GM12891 (cell line): ENCODE measurements at regions not wholly inside any gene's neighbourhood (a gene's known extent, or its start where the extent isn't known, plus 50 kb on each side); places are given as distances from the start of the nearest gene placed in this dataset.

Experiments
- DNase-seq: peaks from one replicate; pipeline ENCODE4 v3.0.0; 2011; ENCODE audit warnings: low spot score; ENCODE audit not compliant: insufficient read length
- FAIRE-seq: peaks from 2 replicates; lab custom pipeline; 2011; peaks lifted over from hg19 to GRCh38; lab: Jason Lieb, UNC
- PAX5 ChIP-seq: IDR thresholded peaks from 2 replicates; pipeline ENCODE4 v1.6.1; 2011; ENCODE audit warnings: low read length, moderate library complexity, mild to moderate bottlenecking; ENCODE audit not compliant: insufficient read depth, severe bottlenecking
- POLR2A ChIP-seq: IDR thresholded peaks from 2 replicates; pipeline ENCODE4 v1.6.1; 2011; ENCODE audit warnings: low read depth, low read length, control low read depth
- POLR2AphosphoS5 ChIP-seq: IDR thresholded peaks from 2 replicates; pipeline ENCODE4 v1.6.1; 2011; ENCODE audit warnings: low read depth, low read length, control low read depth
- POU2F2 ChIP-seq: IDR thresholded peaks from 2 replicates; pipeline ENCODE4 v1.6.1; 2011; ENCODE audit warnings: low read depth, mild to moderate bottlenecking, control low read depth, low read length, moderate library complexity
- SPI1 ChIP-seq: IDR thresholded peaks from 2 replicates; pipeline ENCODE4 v1.6.1; 2011; ENCODE audit warnings: low read depth, low read length, control low read depth
- TAF1 ChIP-seq: IDR thresholded peaks from 2 replicates; pipeline ENCODE4 v1.6.1; 2011; ENCODE audit warnings: low read depth, low read length, control low read depth

- DNase-seq, result no peak
- TF ChIP-seq PAX5 (no peak), TAF1 (no peak), SPI1 (no peak), POU2F2 (no peak), POLR2AphosphoS5 (no peak), POLR2A (no peak)
- no peak for FAIRE-seq
These were observed 833.0 kb upstream of the COX7C start for GRCh38 chr5:85784746-85785145.

- DNase-seq (no peak), FAIRE-seq (no peak)
- TF ChIP-seq POLR2A, result no peak
- TF ChIP-seq SPI1, result no peak
- no peak for TF ChIP-seq POU2F2
- no peak for TF ChIP-seq TAF1
- TF ChIP-seq POLR2AphosphoS5, result no peak
- TF ChIP-seq PAX5, result no peak
These were observed 804.6 kb upstream of the COX7C start for GRCh38 chr5:85813146-85813545.

DNA sequence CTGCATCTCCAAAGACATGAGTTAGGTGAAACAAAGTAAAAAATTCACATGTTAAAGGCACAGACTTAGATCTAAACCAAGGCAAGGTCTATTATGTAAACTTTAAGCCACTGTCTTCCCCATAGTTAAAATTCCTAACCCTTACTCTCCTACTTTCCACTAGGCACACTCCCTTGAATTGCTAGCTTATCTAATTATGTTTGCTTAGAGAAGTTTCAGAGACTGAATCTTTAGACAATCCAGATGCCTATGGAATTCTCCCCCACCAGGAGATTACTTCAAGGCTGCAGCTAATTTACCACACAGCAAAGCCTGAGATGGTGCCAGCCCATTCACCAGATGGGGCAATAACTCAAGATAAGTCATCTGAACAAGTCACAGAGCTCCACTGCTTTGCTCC, 803.1 kb upstream of the COX7C start:
- DNase-seq (no peak), FAIRE-seq (no peak)
- TF ChIP-seq TAF1, result no peak
- no peak for TF ChIP-seq PAX5
- TF ChIP-seq POLR2A, result no peak
- TF ChIP-seq POU2F2, result no peak
- no peak for TF ChIP-seq SPI1
- TF ChIP-seq POLR2AphosphoS5, result no peak

DNA sequence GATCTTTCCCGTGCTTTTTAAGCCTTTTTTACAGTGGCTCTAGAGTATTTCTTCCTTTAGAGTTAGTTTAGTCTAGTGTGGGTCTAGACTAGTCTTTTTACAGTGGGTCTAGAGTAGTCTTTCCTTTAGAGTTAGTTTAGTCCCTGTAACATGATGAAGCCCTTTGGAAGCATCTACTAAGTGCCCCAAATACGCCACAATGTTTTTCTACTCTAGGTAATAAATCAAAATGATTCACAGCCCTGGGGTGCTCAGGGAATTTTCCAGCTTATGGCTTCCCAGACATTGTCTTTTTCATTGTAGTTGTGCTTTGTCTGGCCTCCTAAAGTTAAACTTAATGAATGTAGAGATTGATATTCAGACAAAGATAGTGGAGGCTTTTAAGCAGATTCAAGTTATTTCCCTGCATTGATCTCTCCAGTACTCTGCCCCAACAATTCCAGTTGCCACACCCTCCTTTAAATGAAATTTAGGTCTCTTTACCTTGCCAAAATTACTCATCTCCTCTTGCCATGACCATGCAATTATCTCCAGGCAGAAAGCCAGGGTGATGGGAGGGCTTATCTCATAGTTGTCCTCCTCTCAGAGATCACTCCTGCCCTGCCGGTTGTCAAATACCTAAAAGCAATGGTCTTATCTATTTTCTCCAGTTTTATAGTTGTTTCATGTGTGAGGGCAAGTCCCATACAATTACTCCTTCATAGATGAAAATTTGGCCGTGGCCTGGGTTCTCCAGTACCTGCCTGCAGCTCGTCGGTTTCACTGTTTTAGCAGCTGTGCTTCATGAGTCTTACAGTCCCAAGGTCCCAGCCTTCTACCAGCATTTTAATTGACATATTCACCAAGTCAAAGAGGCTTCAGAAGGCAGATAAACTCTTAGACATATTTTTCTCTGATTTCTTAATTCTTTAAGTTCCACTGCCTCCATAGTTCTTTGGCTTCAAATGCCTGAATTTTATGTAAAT, 794.0 kb upstream of the COX7C start:
- no peak for FAIRE-seq
- no peak for DNase-seq
- TF ChIP-seq TAF1 (no peak), POLR2AphosphoS5 (no peak), PAX5 (no peak), SPI1 (no peak), POLR2A (no peak), POU2F2 (no peak)

- DNase-seq (no peak), FAIRE-seq (no peak)
- TF ChIP-seq POLR2A (no peak), POLR2AphosphoS5 (no peak), POU2F2 (no peak), PAX5 (no peak), TAF1 (no peak), SPI1 (no peak)
These were observed 779.0 kb upstream of the COX7C start for GRCh38 chr5:85838781-85839180.

DNA sequence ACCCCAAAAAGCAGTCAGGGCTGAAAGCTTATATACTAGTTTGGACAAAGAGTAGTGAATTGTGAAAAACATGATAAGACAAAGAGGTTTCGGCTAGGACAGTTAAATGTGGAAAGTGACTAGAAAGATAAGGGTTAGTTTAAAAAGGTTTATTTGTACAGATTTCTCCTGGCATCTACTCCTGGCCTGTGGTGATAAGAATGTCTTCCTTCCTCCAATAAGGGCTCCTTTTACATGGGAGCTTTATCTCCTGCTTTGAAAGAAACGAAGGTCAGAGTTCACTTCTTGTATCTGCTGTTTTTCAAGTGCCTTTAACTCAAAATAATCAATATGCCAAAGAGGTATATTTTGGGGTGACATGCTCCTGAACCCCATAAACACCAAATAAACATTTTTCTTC, 776.1 kb upstream of the COX7C start:
- no peak for TF ChIP-seq TAF1
- no peak for TF ChIP-seq POLR2A
- TF ChIP-seq POU2F2, result no peak
- TF ChIP-seq POLR2AphosphoS5, result no peak
- no peak for TF ChIP-seq SPI1
- no peak for DNase-seq
- no peak for FAIRE-seq

DNA sequence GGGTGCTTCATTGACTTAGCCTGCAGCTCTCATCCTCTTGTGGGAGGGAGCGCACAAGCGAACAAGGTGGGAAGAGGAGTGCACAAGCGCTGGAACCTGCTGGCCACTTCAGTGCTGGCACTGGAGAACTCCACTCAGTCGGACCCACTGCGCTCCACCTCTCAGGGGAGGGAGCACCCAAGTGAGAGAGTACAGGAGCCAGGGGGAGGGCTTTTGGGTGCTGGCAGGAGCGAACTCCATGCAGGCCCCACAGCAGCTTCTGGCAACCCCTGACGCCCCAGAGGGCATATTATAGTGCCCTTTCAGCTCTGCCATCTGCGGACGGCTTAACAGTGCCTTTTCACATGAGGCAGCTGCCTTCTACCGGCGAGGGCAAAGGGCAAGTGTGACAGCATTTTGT, 774.2 kb upstream of the COX7C start:
- DNase-seq (no peak), FAIRE-seq (no peak)
- no peak for TF ChIP-seq PAX5
- no peak for TF ChIP-seq POLR2A
- no peak for TF ChIP-seq SPI1
- no peak for TF ChIP-seq POLR2AphosphoS5
- no peak for TF ChIP-seq TAF1
- TF ChIP-seq POU2F2, result no peak

GRCh38 chr5:85849411-85849810, 768.3 kb upstream of the COX7C start:
- TF ChIP-seq POLR2A, result no peak
- TF ChIP-seq SPI1, result no peak
- no peak for TF ChIP-seq POU2F2
- no peak for TF ChIP-seq PAX5
- no peak for TF ChIP-seq TAF1
- no peak for TF ChIP-seq POLR2AphosphoS5
- FAIRE-seq (no peak), DNase-seq (no peak)

DNA sequence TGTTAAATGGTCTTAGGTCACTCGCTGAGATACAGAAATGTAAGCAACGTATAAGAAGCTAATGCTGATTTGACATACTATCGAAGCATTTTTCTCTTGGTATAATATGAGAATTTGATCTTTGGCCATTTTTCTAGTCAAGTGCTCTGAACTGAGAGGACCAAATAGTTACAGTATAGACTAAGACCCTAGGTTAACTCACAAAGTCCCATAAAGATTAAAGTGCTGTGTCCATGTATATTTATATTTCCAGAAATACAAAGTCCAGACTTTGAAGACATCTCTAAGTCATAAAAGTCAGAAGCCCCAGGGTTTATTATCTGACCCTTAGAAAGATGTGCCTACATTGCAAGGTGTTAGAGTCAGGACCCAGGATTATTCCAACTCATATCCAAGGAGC, 752.4 kb upstream of the COX7C start:
- FAIRE-seq (no peak), DNase-seq (no peak)
- TF ChIP-seq POLR2A, result no peak
- no peak for TF ChIP-seq PAX5
- no peak for TF ChIP-seq SPI1
- no peak for TF ChIP-seq TAF1

DNA sequence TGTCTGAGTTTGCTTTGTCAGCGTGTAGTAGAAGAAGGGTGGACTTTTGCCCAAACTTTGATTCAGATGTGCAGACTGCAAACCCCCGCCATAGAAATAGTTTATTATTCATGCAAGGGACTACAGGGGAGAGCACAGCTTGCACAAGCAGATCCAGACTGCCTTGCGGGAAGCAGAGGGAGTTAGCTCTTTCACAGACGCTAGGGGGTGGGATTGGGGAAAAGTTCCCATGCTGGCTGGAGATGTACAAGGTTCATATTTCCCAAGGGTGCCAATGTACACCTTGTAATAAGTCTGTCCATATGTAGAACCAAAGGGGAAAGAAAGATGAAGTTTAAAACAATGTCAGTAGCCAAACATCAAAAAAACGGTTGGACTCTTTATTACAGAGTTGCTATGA, 749.7 kb upstream of the COX7C start:
- no peak for DNase-seq
- FAIRE-seq, result no peak
- TF ChIP-seq POLR2AphosphoS5, result no peak
- TF ChIP-seq POU2F2, result no peak
- TF ChIP-seq POLR2A, result no peak
- TF ChIP-seq PAX5, result no peak
- TF ChIP-seq SPI1, result no peak
- no peak for TF ChIP-seq TAF1
